GM12878 (cell line): ENCODE measurements at regions not wholly inside any gene's neighbourhood (a gene's known extent, or its start where the extent isn't known, plus 50 kb on each side); places are given as distances from the start of the nearest gene placed in this dataset.

Experiments used
- ATAC-seq: fragments of 200-7000 bp; cut with Tn5 transposase; 3 replicates; pipeline ENCODE4 v1.9.1; 2020; ENCODE audit warnings: mild to moderate bottlenecking, moderate library complexity
- BruUV-seq: library from RNA; stranded (reverse); fragments of 400-500 nt; replicated peaks from 2 replicates; lab custom pipeline; 2021; lab: Mats Ljungman, UMichigan
- CTCF ChIA-PET: fragments of 300-600 bp; sonication (Branson Sonifier 250); formaldehyde crosslinking; extraction: SDS; loops from one replicate; lab custom pipeline; 2021; ENCODE audit warnings: inconsistent platforms; lab: Yijun Ruan, JAX
- POLR2A ChIA-PET: fragments of 350-600 bp; formaldehyde crosslinking; extraction: SDS; loops from one replicate; lab custom pipeline; 2021; ENCODE audit warnings: inconsistent platforms; lab: Charles Lee
- RAD21 ChIA-PET: fragments of 300-600 bp; sonication (Branson Sonifier 250); formaldehyde crosslinking; loops from one replicate; lab custom pipeline; 2023; ENCODE audit warnings: antibody characterized with exemption; ENCODE audit not compliant: unreplicated experiment; lab: Charles Lee
- SMC1A ChIA-PET: fragments of 300-600 bp; sonication (Branson Sonifier 250); formaldehyde crosslinking; loops from one replicate; lab custom pipeline; 2023; ENCODE audit not compliant: unreplicated experiment, uncharacterized antibody; lab: Charles Lee
- DNase-seq: peaks from one replicate; pipeline ENCODE4 v3.0.0-alpha.2; 2011; ENCODE audit warnings: low read depth, low spot score
- FAIRE-seq: peaks from 3 replicates; lab custom pipeline; 2011; peaks lifted over from hg19 to GRCh38; lab: Jason Lieb, UNC
- H2AFZ ChIP-seq: 2 replicates; pipeline ENCODE4 v1.6.0; 2011; ENCODE audit warnings: low read depth, low read length, control low read depth; ENCODE audit not compliant: control insufficient read depth
- H3K27ac ChIP-seq: 2 replicates; pipeline ENCODE4 v1.5.1; 2011; ENCODE audit warnings: control low read depth; ENCODE audit not compliant: control insufficient read depth, insufficient read depth
- H3K27me3 ChIP-seq, 2 experiments: replicated peaks in 1 of 2; 2 replicates each; pipeline versions ENCODE4 v1.6.0 to v1.6.1; 2011; ENCODE audit warnings: low read length in 1 of 2; ENCODE audit not compliant: control insufficient read depth in 2 of 2, insufficient read depth in 2 of 2
- H3K36me3 ChIP-seq, 2 experiments: 2 replicates each; pipeline ENCODE4 v1.5.1; 2011; ENCODE audit warnings: low read length in 1 of 2; ENCODE audit not compliant: control insufficient read depth in 2 of 2, insufficient read depth in 2 of 2
- H3K4me1 ChIP-seq: 2 replicates; pipeline ENCODE4 v1.6.1; 2011; ENCODE audit warnings: mild to moderate bottlenecking, low read length, moderate library complexity, mixed read lengths; ENCODE audit not compliant: control insufficient read depth, insufficient read depth
- H3K4me2 ChIP-seq: 2 replicates; pipeline ENCODE4 v1.6.0; 2011; ENCODE audit warnings: control low read depth; ENCODE audit not compliant: control insufficient read depth, insufficient read depth
- H3K4me3 ChIP-seq: fragments of 200-600 bp; sonication (generic); 2 replicates; pipeline ENCODE4 v1.5.1; 2016
- H3K79me2 ChIP-seq: 2 replicates; pipeline ENCODE4 v1.6.0; 2011; ENCODE audit warnings: low read length; ENCODE audit not compliant: control insufficient read depth, insufficient read depth
- H3K9ac ChIP-seq: 2 replicates; pipeline ENCODE4 v1.8.0; 2011; ENCODE audit warnings: low read length, control low read depth, mixed read lengths; ENCODE audit not compliant: control insufficient read depth, insufficient read depth
- H3K9me3 ChIP-seq: replicated peaks from 3 replicates; pipeline ENCODE4 v1.5.1; 2011; ENCODE audit warnings: mild to moderate bottlenecking, low read length; ENCODE audit not compliant: control insufficient read depth, insufficient read depth
- H4K20me1 ChIP-seq: 2 replicates; pipeline ENCODE4 v1.6.0; 2011; ENCODE audit not compliant: control insufficient read depth, insufficient read depth
- BHLHE40 ChIP-seq, 2 experiments: fragments of 450-650 bp in 1 of 2; IDR thresholded peaks; 2 replicates each; pipeline ENCODE4 v1.6.1; 2011 to 2017; ENCODE audit warnings: low read depth in 2 of 2, borderline replicate concordance in 1 of 2, improper control_type of control experiment in 1 of 2, low read length in 1 of 2, mild to moderate bottlenecking in 1 of 2
- CREB1 ChIP-seq: IDR thresholded peaks from 2 replicates; pipeline ENCODE4 v1.6.1; 2012; ENCODE audit warnings: low read depth, mild to moderate bottlenecking, inconsistent platforms
- HDAC2 ChIP-seq: fragments of 200-600 bp; sonication (generic); IDR thresholded peaks from 2 replicates; pipeline ENCODE4 v1.6.1; 2017
- NRF1 ChIP-seq: conservative IDR thresholded peaks from 2 replicates; pipeline ENCODE4 v1.6.1; 2011; ENCODE audit warnings: mild to moderate bottlenecking, low read depth, low read length, improper control_type of control experiment
- POLR2AphosphoS5 ChIP-seq: IDR thresholded peaks from 2 replicates; pipeline ENCODE4 v1.6.1; 2011; ENCODE audit warnings: mild to moderate bottlenecking, low read length, inconsistent platforms
- SMC3 ChIP-seq: IDR thresholded peaks from 2 replicates; pipeline ENCODE4 v1.6.1; 2011; ENCODE audit warnings: low read length, improper control_type of control experiment, borderline replicate concordance
- TAF1 ChIP-seq: IDR thresholded peaks from 2 replicates; pipeline ENCODE4 v1.6.1; 2011; ENCODE audit warnings: mild to moderate bottlenecking, low read depth, low read length, borderline replicate concordance
- ZZZ3 ChIP-seq: IDR thresholded peaks from 2 replicates; pipeline ENCODE4 v1.6.1; 2011; ENCODE audit warnings: low read depth; ENCODE audit not compliant: control insufficient read depth, insufficient read length
- WGBS: methylation state at CpG from one replicate; pipeline ENCODE4 v1.1.6; 2016; ENCODE audit warnings: low lambda C conversion rate; ENCODE audit not compliant: insufficient replicate concordance, insufficient coverage; ENCODE audit errors: missing lambda C conversion rate; 5-methylcytosine and 5-hydroxymethylcytosine counted together
- in situ Hi-C: fragments of 300-500 bp; cut with MboI; formaldehyde crosslinking; loops from 9 replicates; pipeline ENCODE4 v1.14.3; 2018; ENCODE audit warnings: mixed read lengths
- intact Hi-C: fragments of 100-400 bp; cut with micrococcal nuclease; formaldehyde crosslinking; loops from one replicate; pipeline ENCODE4 v1.14.2; 2022; ENCODE audit not compliant: unreplicated experiment
- TF ChIP-seq, protein P1 (sequence below): fragments of 450-650 bp; IDR thresholded peaks from 2 replicates; pipeline ENCODE4 v1.6.1; 2017; ENCODE audit warnings: mild to moderate bottlenecking, moderate library complexity
- TF ChIP-seq, protein P2 (sequence below): IDR thresholded peaks from 2 replicates; pipeline ENCODE4 v1.6.1; 2012; ENCODE audit warnings: low read length, inconsistent platforms

DNA sequence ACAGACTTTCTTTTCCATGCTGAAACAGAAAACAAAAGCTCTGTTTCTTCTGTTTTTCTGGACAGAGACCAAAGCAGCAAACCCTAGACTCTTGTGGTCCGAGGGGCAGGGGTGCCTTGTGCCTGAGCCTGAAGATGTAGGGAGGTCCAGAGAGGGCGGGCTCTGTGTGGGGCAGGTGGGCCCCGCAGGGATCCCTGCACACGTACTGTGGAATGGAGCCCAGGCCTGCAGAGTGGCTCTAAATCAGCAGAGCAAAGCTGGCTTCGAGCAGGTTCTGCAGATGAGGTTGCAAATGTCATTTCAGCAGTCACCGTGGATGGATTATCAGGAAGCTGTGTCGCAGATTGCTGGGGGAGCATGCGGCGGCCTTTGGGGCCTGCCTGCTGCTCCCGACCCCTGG lies 438.6 kb downstream of the RNF144A start:
- Histone ChIP-seq H4K20me1 (no peaks in the 10 kb centered on the region), H3K27ac (no peak overlapping the region), H3K9ac (no peak overlapping the region), H3K27me3 (no peaks in the 10 kb centered on the region), H3K4me3 (no peak overlapping the region), H3K36me3 (no peaks in the 10 kb centered on the region), H3K4me1 (no peaks in the 10 kb centered on the region), H3K9me3 (no peaks in the 10 kb centered on the region), H3K79me2 (no peaks in the 10 kb centered on the region), H3K4me2 (no peak overlapping the region), H2AFZ (no peak overlapping the region)
- WGBS, result 40% methylated on average over 10 of the region's 10 CpGs
- FAIRE-seq, result no peak
- CTCF ChIA-PET, result no interaction called here
- BruUV-seq, result no TSS peak
- SMC1A ChIA-PET, result no interaction called here
- in situ Hi-C loops (no loop called here), intact Hi-C loops (no loop called here)
- no peak for ATAC-seq
- no peak for DNase-seq
- RAD21 ChIA-PET, result no interaction called here
- no peak for TF ChIP-seq BHLHE40 (IDR thresholded peaks at IDR 0.05; ENCODE audit: borderline replicate concordance in 1 of 2, low read depth in 2 of 2, low read length in 1 of 2)
- POLR2A ChIA-PET, result no interaction called here

DNA sequence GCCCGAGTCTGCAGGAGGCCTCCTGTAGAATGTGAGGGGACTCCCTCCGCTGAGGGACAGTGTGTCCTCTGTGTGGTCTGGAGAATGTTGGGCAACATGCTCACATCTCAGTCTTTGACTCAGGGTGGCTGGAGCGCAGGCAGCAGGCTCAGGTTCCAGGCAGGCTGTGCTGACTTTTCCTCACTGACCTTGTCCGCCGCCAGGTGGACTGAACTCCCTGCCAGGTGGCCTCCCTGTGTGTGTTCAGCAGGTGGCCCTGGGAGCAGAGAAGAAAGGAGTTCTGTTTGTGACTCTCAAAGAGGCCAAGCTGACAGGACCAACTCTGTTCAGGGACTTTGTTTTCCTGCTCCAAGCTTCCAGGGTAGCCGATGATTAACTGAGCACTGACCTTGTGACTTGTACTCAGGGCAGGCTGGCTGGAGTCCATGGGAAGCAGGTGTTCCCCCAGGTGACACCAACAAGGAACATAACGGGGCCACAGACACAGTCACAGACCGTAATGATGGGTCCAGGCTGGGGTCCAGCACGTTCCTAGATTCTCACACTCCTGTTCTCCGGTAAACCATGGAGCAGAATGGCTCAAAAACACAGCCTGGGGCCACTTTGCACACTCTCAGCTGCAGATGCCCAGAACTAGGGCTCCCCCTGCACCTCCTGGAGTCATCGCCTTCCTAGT lies 439.8 kb downstream of the RNF144A start:
- ATAC-seq (no peak), FAIRE-seq (no peak), DNase-seq (no peak)
- ChIA-PET RAD21 (no interaction called here), CTCF (no interaction called here), SMC1A (interaction anchor here (0.5 kb wide), 1 partner anchor 9 kb away, joined by 3 read pairs; no protein-coding TSS in a partner anchor), POLR2A (no interaction called here)
- H3K4me3 ChIP-seq, result no peak overlapping the region
- H3K27ac ChIP-seq, result no peak overlapping the region
- BruUV-seq, result no TSS peak
- H2AFZ ChIP-seq, result no peak overlapping the region
- no peaks in the 10 kb centered on the region for H3K79me2 ChIP-seq
- intact Hi-C loops, result no loop called here
- H3K4me1 ChIP-seq, result no peaks in the 10 kb centered on the region
- in situ Hi-C loops, result no loop called here
- H3K9ac ChIP-seq, result no peak overlapping the region
- no peak overlapping the region for H3K4me2 ChIP-seq
- H3K27me3 ChIP-seq, result no peaks in the 10 kb centered on the region
- H3K36me3 ChIP-seq, result no peaks in the 10 kb centered on the region
- 41% methylated on average over 11 of the region's 11 CpGs for WGBS
- H4K20me1 ChIP-seq, result no peaks in the 10 kb centered on the region
- H3K9me3 ChIP-seq, result no peaks in the 10 kb centered on the region
- no peak for TF ChIP-seq SMC3
- no peak for TF ChIP-seq NRF1
- TF ChIP-seq, protein P1, sequence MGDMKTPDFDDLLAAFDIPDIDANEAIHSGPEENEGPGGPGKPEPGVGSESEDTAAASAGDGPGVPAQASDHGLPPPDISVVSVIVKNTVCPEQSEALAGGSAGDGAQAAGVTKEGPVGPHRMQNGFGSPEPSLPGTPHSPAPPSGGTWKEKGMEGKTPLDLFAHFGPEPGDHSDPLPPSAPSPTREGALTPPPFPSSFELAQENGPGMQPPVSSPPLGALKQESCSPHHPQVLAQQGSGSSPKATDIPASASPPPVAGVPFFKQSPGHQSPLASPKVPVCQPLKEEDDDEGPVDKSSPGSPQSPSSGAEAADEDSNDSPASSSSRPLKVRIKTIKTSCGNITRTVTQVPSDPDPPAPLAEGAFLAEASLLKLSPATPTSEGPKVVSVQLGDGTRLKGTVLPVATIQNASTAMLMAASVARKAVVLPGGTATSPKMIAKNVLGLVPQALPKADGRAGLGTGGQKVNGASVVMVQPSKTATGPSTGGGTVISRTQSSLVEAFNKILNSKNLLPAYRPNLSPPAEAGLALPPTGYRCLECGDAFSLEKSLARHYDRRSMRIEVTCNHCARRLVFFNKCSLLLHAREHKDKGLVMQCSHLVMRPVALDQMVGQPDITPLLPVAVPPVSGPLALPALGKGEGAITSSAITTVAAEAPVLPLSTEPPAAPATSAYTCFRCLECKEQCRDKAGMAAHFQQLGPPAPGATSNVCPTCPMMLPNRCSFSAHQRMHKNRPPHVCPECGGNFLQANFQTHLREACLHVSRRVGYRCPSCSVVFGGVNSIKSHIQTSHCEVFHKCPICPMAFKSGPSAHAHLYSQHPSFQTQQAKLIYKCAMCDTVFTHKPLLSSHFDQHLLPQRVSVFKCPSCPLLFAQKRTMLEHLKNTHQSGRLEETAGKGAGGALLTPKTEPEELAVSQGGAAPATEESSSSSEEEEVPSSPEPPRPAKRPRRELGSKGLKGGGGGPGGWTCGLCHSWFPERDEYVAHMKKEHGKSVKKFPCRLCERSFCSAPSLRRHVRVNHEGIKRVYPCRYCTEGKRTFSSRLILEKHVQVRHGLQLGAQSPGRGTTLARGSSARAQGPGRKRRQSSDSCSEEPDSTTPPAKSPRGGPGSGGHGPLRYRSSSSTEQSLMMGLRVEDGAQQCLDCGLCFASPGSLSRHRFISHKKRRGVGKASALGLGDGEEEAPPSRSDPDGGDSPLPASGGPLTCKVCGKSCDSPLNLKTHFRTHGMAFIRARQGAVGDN, result no peak
- no peak for TF ChIP-seq TAF1
- no peak for TF ChIP-seq HDAC2
- no peak for TF ChIP-seq ZZZ3
- no peak for TF ChIP-seq POLR2AphosphoS5
- TF ChIP-seq, protein P2, sequence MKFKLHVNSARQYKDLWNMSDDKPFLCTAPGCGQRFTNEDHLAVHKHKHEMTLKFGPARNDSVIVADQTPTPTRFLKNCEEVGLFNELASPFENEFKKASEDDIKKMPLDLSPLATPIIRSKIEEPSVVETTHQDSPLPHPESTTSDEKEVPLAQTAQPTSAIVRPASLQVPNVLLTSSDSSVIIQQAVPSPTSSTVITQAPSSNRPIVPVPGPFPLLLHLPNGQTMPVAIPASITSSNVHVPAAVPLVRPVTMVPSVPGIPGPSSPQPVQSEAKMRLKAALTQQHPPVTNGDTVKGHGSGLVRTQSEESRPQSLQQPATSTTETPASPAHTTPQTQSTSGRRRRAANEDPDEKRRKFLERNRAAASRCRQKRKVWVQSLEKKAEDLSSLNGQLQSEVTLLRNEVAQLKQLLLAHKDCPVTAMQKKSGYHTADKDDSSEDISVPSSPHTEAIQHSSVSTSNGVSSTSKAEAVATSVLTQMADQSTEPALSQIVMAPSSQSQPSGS, result no peak
- TF ChIP-seq CREB1, result no peak
